ENCODE measurements at regions not wholly inside any gene's neighbourhood (a gene's known extent, or its start where the extent isn't known, plus 50 kb on each side); places are given as distances from the start of the nearest gene placed in this dataset.

DNA sequence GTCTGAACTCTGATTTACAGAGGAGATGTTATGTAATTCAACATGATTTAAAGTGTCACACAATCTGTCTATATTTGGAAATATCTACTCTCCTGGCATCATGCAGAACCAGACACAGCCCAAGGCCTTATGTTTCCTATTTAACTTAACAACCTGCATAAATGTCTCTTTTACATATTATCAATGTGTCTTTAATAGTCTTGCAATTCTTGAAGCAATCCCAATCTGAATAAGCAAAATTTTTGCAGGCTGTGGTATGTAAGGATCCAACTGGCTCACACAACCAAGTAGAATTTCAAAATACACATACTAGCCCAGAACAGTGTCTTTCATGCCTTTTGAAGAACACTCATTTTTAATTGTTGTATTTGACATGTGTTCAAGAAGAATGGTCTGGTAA lies 443.2 kb downstream of the MAFB start:
- no peak for DNase-seq (ENCODE audit: low spot score)
- in situ Hi-C loops (cut with MboI; ENCODE audit: low sequenced_read_pairs, unreplicated experiment) = no loop called here
- TF ChIP-seq, protein P1, sequence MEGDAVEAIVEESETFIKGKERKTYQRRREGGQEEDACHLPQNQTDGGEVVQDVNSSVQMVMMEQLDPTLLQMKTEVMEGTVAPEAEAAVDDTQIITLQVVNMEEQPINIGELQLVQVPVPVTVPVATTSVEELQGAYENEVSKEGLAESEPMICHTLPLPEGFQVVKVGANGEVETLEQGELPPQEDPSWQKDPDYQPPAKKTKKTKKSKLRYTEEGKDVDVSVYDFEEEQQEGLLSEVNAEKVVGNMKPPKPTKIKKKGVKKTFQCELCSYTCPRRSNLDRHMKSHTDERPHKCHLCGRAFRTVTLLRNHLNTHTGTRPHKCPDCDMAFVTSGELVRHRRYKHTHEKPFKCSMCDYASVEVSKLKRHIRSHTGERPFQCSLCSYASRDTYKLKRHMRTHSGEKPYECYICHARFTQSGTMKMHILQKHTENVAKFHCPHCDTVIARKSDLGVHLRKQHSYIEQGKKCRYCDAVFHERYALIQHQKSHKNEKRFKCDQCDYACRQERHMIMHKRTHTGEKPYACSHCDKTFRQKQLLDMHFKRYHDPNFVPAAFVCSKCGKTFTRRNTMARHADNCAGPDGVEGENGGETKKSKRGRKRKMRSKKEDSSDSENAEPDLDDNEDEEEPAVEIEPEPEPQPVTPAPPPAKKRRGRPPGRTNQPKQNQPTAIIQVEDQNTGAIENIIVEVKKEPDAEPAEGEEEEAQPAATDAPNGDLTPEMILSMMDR (IDR thresholded peaks at IDR 0.05; ENCODE audit: borderline replicate concordance, control extremely low read depth, extremely low read depth, insufficient read depth, missing control alignments) = no peak

- no peak for DNase-seq (ENCODE audit: low spot score)
- TF ChIP-seq, protein P1 (IDR thresholded peaks at IDR 0.05; ENCODE audit: borderline replicate concordance, control extremely low read depth, extremely low read depth, insufficient read depth, missing control alignments) = no peak
- in situ Hi-C loops (cut with MboI; ENCODE audit: low sequenced_read_pairs, unreplicated experiment) = no loop called here
Measured at GRCh38 chr20:40244286-40244685, 444.8 kb downstream of the MAFB start.

- TF ChIP-seq, protein P1 (IDR thresholded peaks at IDR 0.05; ENCODE audit: borderline replicate concordance, control extremely low read depth, extremely low read depth, insufficient read depth, missing control alignments) = no peak
- DNase-seq (ENCODE audit: low spot score) = no peak
- in situ Hi-C loops (cut with MboI; ENCODE audit: low sequenced_read_pairs, unreplicated experiment) = no loop called here
Measured at GRCh38 chr20:40241596-40242343, 447.3 kb downstream of the MAFB start.

- TF ChIP-seq, protein P1 (IDR thresholded peaks at IDR 0.05; ENCODE audit: borderline replicate concordance, control extremely low read depth, extremely low read depth, insufficient read depth, missing control alignments) = no peak
- DNase-seq (ENCODE audit: low spot score) = no peak
- in situ Hi-C loops (cut with MboI; ENCODE audit: low sequenced_read_pairs, unreplicated experiment) = no loop called here
Measured at GRCh38 chr20:40238511-40238910, 450.5 kb downstream of the MAFB start.

DNA sequence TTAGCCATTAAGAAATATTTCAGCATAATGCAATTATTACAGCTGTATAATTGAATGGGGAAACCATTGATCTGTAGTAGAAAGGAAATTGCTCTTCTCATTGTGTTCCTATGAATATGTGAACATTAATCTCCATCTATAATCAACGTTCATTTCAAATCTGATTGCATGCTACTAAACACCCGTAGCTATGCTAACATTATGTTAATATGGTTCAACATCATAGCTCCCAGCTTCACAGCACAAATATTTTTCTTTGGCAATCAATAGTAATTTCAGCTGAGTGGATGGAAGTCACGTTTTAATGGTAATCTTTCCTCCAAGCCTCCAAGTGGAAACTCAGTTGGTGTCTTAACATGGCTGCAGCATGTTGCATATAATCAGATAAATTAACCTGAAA lies 454.4 kb downstream of the MAFB start:
- in situ Hi-C loops (cut with MboI; ENCODE audit: low sequenced_read_pairs, unreplicated experiment) = no loop called here
- TF ChIP-seq, protein P1 (IDR thresholded peaks at IDR 0.05; ENCODE audit: borderline replicate concordance, control extremely low read depth, extremely low read depth, insufficient read depth, missing control alignments) = no peak
- no peak for DNase-seq (ENCODE audit: low spot score)

GRCh38 chr20:40233406-40233805 lies 455.6 kb downstream of the MAFB start:
- in situ Hi-C loops (cut with MboI; ENCODE audit: low sequenced_read_pairs, unreplicated experiment) = no loop called here
- no peak for DNase-seq (ENCODE audit: low spot score)
- TF ChIP-seq, protein P1 (IDR thresholded peaks at IDR 0.05; ENCODE audit: borderline replicate concordance, control extremely low read depth, extremely low read depth, insufficient read depth, missing control alignments) = no peak
